ENCODE measurements at regions not wholly inside any gene's neighbourhood (a gene's known extent, or its start where the extent isn't known, plus 50 kb on each side); places are given as distances from the start of the nearest gene placed in this dataset.
"Not testable (repeated sequence)": the region's sequence is repeated elsewhere in the genome, so short reads cannot be mapped to it uniquely, and the experiment has no call there.

DNA sequence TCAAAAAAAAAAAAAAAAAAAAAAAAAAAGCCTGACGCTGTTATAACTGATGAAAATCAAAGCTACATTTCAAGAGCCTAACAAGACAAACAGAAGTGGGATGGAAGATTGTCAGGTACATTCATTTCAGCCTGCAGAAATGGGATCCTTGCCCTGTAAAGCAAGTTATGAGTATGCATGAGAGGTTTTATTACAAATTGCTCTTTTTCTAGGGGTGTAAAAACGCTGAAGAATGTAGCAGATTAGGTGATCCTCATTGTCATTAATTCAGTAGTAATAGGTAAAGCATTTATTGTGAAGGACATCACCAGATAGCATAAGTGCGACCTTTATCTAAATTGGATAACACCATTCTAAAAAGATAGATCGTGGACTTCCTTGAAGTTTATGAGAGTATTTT lies 208.3 kb downstream of the KCNJ2 start:
- no peak for DNase-seq

DNA sequence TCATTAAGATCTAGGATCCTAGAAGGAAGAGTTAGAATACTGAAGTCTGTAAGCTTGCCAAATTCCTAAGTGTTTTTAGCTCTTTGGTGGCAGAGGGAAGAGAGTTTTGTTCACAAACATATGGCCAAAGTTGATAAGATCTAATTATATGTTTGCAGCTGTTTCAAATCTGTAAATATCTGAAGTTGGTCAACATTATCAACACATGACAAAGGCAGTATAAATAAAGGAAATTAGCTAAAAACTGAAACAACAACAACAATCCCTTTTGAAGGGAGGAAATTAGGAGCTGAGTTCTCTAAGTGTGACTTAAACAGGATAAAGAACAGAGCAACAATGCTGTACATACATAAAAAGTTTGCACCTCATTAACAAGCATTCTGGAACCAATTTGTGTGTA lies 208.7 kb downstream of the KCNJ2 start:
- no peak for DNase-seq

DNA sequence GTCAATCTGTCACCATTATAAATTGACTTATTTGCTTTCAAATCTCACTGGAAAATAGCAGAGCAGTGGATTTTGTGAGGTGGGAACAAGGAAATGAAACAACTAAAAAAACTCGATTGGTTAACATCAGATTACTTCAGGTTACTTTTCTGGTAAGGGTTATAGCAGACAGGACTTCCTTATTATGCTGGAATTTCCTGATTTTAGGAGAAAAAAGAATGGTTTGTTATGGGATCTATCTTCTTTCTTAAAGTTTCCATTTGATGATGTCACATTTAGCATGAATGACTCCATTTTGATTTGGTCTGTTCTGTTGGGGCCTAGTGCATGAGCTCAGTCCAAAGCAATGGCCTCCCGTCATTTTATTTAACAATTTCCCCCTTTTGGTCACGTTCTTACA lies 210.6 kb downstream of the KCNJ2 start:
- no peak for DNase-seq

DNA sequence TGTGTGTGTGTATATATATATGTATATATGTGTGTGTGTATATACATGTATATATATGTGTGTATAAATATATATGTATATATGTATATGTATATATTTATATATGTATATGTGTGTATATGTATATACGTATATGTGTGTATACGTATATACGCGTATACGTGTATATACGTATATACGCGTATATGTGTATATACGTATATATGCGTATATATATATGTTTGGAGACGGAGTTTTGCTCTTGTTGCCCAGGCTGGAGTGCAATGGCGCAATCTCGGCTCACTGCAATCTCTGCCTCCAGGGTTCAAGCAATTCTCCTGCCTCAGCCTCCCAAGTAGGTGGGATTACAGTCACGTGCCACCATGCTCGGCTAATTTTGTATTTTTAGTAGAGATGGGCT lies 212.6 kb downstream of the KCNJ2 start:
- not testable (repeated sequence) for DNase-seq

DNA sequence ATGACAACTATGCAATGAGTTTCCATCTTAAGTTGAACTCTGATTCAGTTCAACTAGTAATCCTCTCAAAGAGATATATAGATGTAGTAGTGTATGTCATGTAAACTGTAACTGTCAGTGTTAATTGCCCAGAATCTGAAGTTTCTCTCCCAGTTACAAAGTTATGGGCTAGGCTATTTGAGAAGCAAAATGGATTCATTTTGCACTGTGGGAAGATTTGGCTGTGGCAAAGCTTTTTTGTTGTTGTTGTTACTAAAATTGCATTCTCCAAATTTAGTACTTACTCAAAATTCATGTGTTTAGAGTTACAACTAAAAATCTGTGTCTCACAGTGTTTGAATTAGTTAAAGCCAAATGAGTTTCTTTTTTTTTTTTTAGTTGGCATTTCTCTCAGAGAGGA lies 219.0 kb downstream of the KCNJ2 start:
- no peak for DNase-seq

DNA sequence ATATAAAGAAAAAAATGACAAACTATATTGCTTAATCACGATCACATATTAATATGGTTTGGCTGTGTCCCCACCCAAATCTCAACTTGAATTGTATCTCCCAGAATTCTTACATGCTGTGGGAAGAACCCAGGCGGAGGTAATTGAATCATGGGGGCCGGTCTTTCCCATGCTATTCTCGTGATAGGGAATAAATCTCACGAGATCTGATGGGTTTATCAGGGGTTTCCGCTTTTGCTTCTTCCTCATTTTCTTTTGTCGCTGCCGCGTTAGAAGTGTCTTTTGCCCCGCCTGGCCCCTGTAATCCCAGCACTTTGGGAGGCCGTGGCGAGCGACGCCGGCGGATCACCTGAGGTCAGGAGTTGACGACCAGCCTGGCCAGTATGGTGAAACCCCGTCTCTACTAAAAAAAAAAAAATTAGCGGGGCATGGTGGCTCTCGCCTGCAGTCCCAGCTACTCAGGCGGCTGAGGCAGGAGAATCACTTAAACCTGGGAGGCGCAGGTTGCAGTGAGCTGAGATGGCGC lies 220.0 kb downstream of the KCNJ2 start:
- not testable (repeated sequence) for DNase-seq

DNA sequence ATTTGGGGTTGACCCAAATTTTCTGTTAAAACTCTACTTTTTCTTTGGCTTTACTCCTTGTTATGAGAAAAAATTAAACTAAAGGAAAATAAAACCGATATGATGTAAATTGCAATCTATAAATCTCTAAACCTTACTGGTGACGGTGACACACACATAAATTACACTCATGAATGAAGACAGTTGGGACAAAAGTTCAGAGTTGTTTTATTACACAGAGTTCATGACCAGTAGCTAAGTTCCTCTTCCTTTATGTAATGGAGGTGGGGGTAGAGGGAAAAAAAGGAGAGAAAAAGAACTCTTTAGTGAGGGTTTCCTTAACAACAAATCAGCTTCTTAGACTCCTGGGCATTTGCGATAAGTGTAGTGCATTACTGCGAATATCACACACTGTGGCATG lies 220.7 kb downstream of the KCNJ2 start:
- DNase-seq: no peak

DNA sequence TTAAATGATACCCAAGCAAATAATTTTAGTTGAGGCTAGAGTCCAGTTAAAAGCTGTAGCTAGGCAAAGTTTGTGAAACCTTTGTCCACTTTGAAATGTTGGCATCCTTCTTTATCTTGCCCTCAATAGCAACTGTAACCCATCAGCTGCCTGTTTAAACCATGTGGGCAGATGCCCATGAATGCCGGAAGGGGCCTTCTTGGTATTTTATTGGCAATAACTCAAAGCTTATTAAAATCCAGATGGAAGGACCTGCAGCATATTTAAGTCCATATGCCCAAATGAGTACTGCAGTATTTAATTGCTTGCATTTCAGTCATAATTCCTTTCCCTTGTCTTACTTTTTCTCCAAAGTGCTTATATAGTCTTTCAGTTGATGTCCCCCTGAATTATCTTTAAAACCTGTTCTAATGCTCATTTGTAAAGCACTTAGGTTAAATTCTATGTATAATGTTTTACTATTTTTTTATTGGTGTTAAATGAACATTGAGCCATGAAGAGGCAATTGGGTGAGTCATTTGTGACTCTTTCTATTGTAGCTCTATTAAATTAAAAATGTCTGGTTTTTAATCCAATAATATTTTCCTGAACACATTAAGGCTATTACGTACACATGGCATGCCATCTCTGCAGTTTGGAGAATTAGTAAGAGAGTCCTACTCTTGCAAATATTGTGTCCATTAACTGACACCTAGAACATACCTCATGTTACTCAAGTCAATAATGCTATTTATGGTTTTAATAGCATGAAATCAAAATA lies 225.3 kb downstream of the KCNJ2 start:
- no peak for DNase-seq

DNA sequence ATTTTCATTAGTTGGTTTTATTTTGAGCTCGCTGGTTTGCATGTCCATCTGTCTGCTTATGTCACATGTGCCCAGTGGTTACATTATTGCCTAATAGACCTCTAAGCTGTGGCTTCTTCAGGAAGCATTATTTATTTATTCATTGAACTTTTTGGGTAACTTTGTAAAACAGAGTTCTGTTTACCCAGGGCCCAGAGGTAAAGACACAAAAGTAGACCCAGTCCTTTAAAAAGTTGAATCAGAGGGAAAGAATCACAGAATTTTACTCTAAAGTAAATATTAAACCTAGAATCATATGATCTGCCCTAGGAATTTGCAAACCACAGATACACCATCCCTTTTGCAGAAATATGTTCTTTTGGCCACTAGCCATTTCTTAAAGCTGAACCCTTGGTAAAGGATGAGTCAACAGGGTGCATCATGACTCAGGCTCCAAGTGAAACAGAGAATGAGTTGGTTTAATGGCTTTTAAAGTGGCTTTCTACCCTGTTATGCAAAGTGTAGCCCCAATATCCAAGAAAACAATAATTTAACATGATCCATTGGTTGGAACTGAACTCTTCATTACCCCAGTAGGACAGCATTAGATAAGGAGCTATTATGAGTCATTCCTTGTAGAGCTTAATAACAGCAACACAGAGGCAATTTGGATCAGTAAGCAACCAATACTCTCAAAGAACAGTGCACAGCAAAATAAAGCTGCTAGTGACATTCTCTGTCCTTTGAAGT lies 236.3 kb downstream of the KCNJ2 start:
- DNase-seq: no peak

DNA sequence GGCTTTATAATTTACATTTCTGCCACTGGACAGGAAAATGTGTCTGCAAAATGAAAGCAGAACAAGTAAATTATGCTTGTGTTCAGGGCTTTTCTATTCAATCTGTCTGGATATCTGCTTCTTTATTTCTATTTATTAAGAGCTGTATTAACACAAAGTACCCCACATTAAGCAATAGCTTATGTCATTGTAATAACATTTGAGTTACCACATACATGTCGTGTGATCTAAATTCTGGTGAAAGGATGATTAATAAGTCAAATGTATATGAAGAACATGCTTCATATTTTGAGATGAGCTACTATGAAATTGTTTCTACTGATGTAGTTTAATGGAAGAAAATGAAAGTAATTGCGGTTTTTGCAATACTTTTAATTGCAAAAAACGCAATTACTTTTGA lies 238.2 kb downstream of the KCNJ2 start:
- no peak for DNase-seq

DNA sequence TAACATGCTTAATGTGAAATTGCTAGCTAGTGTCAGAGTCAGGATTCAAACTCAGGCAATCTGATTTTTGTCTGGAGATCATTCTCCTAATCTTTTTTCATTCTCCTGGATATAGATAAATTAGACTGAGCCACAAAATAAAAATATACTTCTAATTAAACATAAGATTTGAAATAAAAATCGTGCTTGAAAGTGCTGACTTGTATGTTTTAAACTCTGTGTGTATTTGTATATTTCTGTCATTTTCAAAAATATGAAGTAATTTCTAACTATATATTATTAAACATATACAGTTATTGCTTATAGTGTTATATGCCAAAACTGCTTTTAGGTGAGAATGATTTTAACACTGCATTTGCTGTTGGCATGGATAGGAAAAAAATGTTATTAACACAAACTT lies 239.4 kb downstream of the KCNJ2 start:
- DNase-seq: no peak

DNA sequence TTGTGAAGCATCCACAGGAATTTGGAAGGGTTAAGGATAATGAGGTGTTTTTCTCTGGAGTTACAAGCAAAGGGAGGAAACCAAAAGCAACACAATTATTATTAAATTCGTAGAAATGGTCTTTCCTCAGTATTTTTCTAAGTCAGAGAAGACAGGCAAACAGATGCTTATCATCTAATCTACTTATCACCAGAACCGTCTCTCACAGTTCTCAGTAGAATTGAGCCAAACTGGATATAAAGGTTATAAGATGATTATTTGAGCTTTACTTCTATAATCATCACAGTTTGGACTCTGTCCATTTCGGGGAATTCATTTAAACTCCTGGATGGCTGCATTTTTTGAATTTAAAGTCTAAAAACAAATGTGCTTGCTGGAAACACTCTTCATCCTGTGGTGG lies 245.0 kb downstream of the KCNJ2 start:
- DNase-seq: no peak

DNA sequence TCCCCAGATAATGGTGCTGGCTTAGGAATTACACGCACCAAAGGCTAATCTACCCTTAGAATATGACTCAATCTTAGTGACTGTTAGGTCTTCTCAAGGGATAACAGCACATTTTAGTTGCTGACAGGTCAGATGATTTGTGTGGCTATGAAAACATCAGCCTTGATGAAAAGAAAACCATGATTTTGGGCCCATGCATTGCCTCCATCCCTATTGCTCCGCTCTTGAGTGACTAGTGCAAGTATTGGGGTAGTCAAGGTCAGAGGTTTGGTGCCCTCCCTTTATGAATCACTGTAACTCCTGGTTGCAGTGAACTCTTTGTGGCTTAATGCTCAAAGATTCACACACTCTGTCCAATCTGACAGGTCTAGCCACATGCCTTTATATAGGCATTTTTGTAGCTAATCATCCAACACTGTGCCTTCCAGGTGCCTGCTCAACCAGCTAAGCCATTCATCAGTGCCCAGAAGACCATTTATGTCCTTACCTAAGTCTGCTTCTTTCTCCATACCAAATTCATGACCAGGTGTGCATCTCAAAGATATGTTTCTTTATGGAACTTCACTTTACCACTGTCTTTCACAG lies 251.6 kb downstream of the KCNJ2 start:
- DNase-seq: no peak

DNA sequence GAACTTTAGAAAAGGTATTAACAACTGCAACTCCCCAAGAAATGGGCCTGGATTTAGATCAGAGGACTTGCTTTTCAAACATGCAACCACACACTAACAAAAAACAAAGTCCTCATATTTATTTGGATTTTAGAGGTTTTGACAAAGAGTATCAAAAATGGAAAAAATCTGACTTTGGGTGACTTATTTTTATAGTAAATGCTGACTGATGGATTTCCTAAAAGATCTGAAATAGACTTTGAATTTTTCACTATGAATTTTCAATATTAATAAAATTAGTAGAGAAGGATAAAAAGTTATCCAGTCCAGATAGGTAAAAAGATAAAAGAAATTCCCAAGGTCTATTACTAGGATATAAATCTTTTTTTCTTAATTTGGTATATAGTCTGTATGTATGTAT lies 253.5 kb downstream of the KCNJ2 start:
- DNase-seq: no peak

DNA sequence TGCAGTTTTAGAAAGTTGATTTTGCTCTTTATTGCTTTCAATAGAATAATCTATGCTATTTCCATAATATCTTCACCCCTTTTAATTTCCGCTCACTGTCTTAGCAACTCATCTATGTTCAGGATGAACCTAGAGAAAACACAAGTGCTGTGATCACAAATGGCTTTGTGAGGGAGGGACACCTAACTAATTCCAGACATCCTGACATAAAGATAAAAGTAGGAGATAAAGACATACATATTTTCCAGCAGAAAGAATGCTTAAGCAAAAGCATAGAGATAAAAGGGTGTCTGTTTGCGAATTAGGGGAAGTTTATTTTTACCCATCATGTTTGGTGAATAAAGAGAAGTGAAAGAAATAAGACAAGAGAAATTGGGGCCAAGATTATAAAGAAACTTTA lies 254.2 kb downstream of the KCNJ2 start:
- no peak for DNase-seq

DNA sequence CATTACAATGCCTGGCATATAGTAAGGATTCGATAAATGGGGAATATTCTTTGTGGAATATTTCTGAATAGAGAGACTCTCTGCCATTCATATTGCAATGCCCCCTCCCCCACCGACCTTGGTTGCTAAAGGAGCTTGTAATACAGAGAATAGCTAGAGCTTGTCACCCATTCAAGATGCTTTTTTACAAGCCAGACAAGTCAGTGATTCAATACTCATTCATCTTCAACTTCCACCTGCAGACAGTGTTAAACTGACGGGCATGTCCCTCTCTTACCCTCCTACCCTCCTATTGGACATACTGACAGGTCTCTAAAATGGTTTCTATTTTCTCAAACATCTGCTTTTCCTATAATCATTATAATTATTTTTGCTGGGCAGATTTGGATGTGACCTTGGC lies 257.4 kb downstream of the KCNJ2 start:
- no peak for DNase-seq

DNA sequence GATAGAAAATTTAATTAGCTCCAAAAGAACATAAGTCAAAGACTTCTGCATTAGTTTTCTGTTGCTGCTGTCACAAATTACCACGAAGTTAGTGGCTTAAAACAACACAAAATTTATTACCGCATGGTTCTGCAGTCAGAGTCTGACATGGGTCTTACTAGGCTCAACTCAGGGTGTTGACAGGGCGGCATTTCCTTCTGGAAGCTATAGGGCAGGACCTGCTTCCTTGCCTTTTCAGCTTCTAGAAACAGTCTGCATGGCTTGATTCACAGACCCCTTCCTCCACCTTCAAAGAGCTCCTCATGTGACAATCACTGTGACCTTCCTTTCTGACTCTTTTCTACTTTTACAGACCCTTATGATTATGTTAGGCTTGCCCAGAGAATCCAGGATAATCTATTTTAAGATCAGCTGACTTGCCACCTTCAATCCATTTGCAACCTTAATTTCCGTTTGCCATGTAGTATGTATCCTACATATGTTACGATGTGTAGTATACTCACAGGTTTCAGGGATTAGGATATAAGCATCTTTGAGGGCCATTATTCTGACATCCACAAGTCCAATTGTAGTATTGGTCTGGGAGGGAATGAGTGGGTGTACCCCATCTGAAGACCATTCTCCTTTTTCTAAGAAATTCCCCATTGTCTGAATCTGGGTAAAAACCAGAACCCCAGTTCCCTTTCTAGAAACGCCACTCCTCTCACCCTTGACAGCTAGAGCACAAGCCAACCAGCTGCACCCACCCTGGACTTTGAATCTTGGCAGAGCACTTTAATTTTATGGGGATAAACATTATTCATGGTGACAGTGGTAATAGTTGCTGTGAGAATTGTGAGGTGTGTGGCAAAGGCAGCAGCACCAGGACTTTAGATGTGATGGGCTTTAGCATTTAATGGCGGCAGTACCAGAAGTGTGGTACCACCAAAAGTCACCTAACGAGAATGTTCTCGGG lies 265.5 kb downstream of the KCNJ2 start:
- DNase-seq: no peak

DNA sequence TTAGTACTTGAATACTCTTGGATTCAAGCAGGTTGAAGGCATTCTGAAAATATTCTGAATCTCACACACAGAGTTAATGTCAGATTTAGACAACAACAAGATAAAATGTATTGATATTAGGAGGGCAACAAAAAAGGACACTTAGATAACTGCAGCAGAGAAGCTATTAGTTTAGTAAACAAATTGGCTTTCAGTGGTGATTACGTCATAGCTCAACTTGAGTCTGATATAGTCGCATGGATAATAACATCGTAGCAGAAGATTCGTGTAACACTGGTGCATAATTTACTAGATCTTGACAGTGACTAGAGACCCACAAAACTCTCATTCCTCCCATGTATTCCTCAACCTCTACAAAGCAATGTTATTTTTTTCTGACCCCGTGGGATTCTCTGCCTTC lies 268.3 kb downstream of the KCNJ2 start:
- DNase-seq: no peak

DNA sequence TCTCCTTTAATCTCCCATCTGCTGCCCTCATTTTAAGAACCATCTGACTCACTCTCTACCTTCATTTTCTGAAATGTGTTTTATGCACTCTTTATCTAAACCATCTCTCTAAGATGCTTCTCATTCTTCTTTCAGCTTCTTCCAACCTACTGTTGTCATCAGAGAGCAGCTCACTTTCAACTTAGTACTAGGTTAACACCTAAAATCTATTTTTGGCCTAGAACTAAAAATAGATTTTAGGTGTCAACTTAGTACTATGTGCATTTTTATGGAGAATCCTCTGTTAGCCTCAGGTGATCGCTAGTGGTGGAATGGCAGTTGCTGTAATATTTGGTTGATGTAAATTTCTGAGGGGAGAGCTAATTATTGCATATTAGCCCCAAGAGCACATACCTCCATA lies 277.1 kb downstream of the KCNJ2 start:
- DNase-seq: no peak

DNA sequence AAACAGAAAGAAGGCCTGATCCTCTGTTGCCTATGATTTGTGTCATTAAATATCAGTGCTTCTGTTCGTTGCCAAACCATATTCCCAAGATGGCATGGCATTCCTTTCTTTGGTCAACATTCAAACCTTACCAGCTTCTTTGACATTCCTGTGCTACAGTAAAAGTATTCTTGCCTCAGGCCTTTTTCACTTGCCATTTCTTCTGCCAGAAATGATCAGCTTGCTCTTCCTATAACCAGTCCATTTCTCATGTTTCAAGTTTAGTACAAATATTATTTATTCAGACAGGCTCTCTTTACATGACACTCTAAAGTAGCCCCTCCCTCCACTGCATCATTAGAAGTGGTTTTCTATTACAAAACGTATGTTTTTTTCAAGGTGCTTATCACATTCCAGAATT lies 278.3 kb downstream of the KCNJ2 start:
- no peak for DNase-seq

DNA sequence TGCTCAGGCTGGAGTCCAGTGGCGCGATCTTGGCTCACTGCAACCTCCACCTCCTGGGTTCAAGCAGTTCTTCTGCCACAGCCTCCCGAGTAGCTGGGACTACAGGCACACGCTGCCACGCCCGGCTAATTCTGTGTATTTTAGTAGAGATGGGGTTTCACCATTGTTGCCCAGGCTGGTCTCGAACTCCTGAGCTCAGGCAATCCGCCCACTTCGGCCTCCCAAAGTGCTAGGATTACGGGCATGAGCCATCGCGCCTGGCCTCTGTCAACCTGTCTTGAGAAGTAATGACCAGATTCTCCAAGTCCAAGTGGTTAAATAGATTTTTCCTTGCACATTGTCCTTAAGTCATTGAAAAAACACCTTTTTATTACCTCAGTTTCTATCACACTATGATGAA lies 283.7 kb downstream of the KCNJ2 start:
- not testable (repeated sequence) for DNase-seq

DNA sequence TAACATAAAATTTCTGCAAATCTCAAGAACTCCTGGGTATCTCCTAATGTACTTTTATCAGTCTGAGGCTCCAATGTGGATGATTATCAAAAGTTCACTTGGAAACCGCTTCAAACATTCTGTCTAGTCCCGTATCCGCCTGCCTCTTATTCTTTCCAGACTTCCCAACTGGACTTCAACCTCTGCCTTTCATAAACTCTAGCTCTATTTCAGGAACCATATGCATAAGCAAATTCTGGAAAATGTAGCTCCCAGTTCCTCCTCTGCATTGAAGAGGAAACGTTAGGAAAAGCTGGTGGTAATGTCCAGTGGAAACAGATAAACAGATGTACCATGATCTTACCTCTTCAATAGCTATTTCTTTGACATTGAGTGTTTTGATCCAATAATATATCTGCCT lies 285.0 kb downstream of the KCNJ2 start:
- DNase-seq: no peak

DNA sequence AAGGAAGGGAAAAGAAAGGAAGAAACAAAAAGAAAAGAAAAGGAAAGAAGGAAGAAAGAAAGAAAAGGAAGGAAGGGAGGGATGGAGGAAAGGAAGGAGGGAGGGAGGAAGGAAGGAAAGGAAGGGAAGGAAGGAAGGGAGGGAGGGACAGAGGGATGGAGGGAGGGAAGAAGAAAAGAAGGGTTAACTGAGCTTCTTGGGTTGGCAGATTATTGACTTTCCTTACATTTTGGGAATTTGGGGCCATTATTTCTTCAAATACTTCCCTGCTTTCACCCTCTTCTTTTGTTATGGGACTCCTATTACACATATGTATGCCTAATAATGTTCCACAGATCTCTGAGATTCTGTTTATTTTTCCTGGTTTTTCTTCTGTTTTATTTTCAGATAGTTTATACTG lies 285.6 kb downstream of the KCNJ2 start:
- no peak for DNase-seq
